ENCODE measurements at regions not wholly inside any gene's neighbourhood (a gene's known extent, or its start where the extent isn't known, plus 50 kb on each side); places are given as distances from the start of the nearest gene placed in this dataset.

GRCh38 chr18:51603551-51603950 is 406.1 kb upstream of the MEX3C start:
- DNase-seq = no peak
- POLR2A ChIA-PET = no interaction called here
- H3K36me3 ChIP-seq (ENCODE audit: insufficient read depth, low read length) = no peaks in the 10 kb centered on the region
- no peak overlapping the region for H3K27ac ChIP-seq (ENCODE audit: low read depth, low read length)
- no peaks in the 10 kb centered on the region for H3K4me1 ChIP-seq (ENCODE audit: insufficient read depth, low read length)
- CTCF ChIA-PET = no interaction called here
- no peak overlapping the region for H3K4me3 ChIP-seq (ENCODE audit: low read length)
- H3K36me3 Mint-ChIP-seq = no peaks in the 10 kb centered on the region
- H3K27me3 ChIP-seq (ENCODE audit: insufficient read depth, low read length, poor library complexity, severe bottlenecking) = no peaks in the 10 kb centered on the region
- peaks cover 0 to 4% of the 10 kb centered on the region in 2 donors for H3K27me3 Mint-ChIP-seq
- no peaks in the 10 kb centered on the region for H3K4me1 Mint-ChIP-seq
- H3K27ac Mint-ChIP-seq = no peak overlapping the region
- peaks cover 0 to 4% (median 0%) of the 10 kb centered on the region in 5 donors for H3K9me3 Mint-ChIP-seq
- no peaks in the 10 kb centered on the region for H3K9me3 ChIP-seq (ENCODE audit: low read length)
- H3K4me3 Mint-ChIP-seq = no peak overlapping the region

GRCh38 chr18:51610481-51610880 is 413.0 kb upstream of the MEX3C start:
- ChIA-PET POLR2A (no interaction called here), CTCF (no interaction called here)
- Histone ChIP-seq H3K4me1 (ENCODE audit: insufficient read depth, low read length) (no peaks in the 10 kb centered on the region), H3K4me3 (ENCODE audit: low read length) (no peak overlapping the region), H3K9me3 (ENCODE audit: low read length) (no peaks in the 10 kb centered on the region), H3K27me3 (ENCODE audit: insufficient read depth, low read length, poor library complexity, severe bottlenecking) (no peaks in the 10 kb centered on the region), H3K27ac (ENCODE audit: low read depth, low read length) (no peak overlapping the region), H3K36me3 (ENCODE audit: insufficient read depth, low read length) (no peaks in the 10 kb centered on the region)
- no peak for DNase-seq
- Mint-ChIP-seq H3K4me1 (no peaks in the 10 kb centered on the region), H3K4me3 (no peak overlapping the region), H3K9me3 (peaks cover 0 to under 1% (median 0%) of the 10 kb centered on the region in 5 donors), H3K36me3 (no peaks in the 10 kb centered on the region), H3K27ac (no peak overlapping the region), H3K27me3 (peaks cover under 1 to 3% of the 10 kb centered on the region in 2 donors)

- no peaks in the 10 kb centered on the region for H3K4me1 Mint-ChIP-seq
- ChIA-PET CTCF (no interaction called here), POLR2A (no interaction called here)
- peaks cover 0 to 4% (median 0%) of the 10 kb centered on the region in 5 donors for H3K9me3 Mint-ChIP-seq
- H3K4me3 ChIP-seq (ENCODE audit: low read length) = no peak overlapping the region
- no peak for DNase-seq
- H3K36me3 Mint-ChIP-seq = no peaks in the 10 kb centered on the region
- no peaks in the 10 kb centered on the region for H3K9me3 ChIP-seq (ENCODE audit: low read length)
- peaks cover 4% of the 10 kb centered on the region in 2 donors for H3K27me3 Mint-ChIP-seq
- no peaks in the 10 kb centered on the region for H3K36me3 ChIP-seq (ENCODE audit: insufficient read depth, low read length)
- no peaks in the 10 kb centered on the region for H3K27me3 ChIP-seq (ENCODE audit: insufficient read depth, low read length, poor library complexity, severe bottlenecking)
- H3K4me1 ChIP-seq (ENCODE audit: insufficient read depth, low read length) = no peaks in the 10 kb centered on the region
- no peak overlapping the region for H3K27ac ChIP-seq (ENCODE audit: low read depth, low read length)
- no peak overlapping the region for H3K4me3 Mint-ChIP-seq
- no peak overlapping the region for H3K27ac Mint-ChIP-seq
Observed at GRCh38 chr18:51611326-51611725, 413.8 kb upstream of the MEX3C start.

GRCh38 chr18:51614033-51614432 is 416.6 kb upstream of the MEX3C start:
- H3K27me3 Mint-ChIP-seq = peaks cover 4% of the 10 kb centered on the region in 2 donors

GRCh38 chr18:51614967-51615571 is 417.6 kb upstream of the MEX3C start:
- Mint-ChIP-seq H3K9me3 (peaks cover 0 to 4% (median 0%) of the 10 kb centered on the region in 5 donors), H3K36me3 (no peaks in the 10 kb centered on the region), H3K4me3 (no peak overlapping the region), H3K4me1 (no peaks in the 10 kb centered on the region), H3K27me3 (peaks cover 1 to 4% of the 10 kb centered on the region in 2 donors), H3K27ac (no peak overlapping the region)
- no peaks in the 10 kb centered on the region for H3K9me3 ChIP-seq (ENCODE audit: low read length)
- no peaks in the 10 kb centered on the region for H3K4me1 ChIP-seq (ENCODE audit: insufficient read depth, low read length)
- H3K4me3 ChIP-seq (ENCODE audit: low read length) = no peak overlapping the region
- DNase-seq = no peak
- H3K27me3 ChIP-seq (ENCODE audit: insufficient read depth, low read length, poor library complexity, severe bottlenecking) = no peaks in the 10 kb centered on the region
- H3K36me3 ChIP-seq (ENCODE audit: insufficient read depth, low read length) = no peaks in the 10 kb centered on the region
- no peak overlapping the region for H3K27ac ChIP-seq (ENCODE audit: low read depth, low read length)
- ChIA-PET CTCF (no interaction called here), POLR2A (no interaction called here)

More at GRCh38 chr18:51614033-51614432, 416.6 kb upstream of the MEX3C start:
- no peak overlapping the region for H3K27ac Mint-ChIP-seq
- no peaks in the 10 kb centered on the region for H3K4me1 Mint-ChIP-seq
- CTCF ChIA-PET = no interaction called here
- no peaks in the 10 kb centered on the region for H3K36me3 Mint-ChIP-seq
- Histone ChIP-seq H3K4me3 (ENCODE audit: low read length) (no peak overlapping the region), H3K4me1 (ENCODE audit: insufficient read depth, low read length) (no peaks in the 10 kb centered on the region), H3K36me3 (ENCODE audit: insufficient read depth, low read length) (no peaks in the 10 kb centered on the region), H3K27me3 (ENCODE audit: insufficient read depth, low read length, poor library complexity, severe bottlenecking) (no peaks in the 10 kb centered on the region), H3K9me3 (ENCODE audit: low read length) (no peaks in the 10 kb centered on the region), H3K27ac (ENCODE audit: low read depth, low read length) (no peak overlapping the region)
- peaks cover 0 to 4% (median 0%) of the 10 kb centered on the region in 5 donors for H3K9me3 Mint-ChIP-seq
- no peak for DNase-seq
- H3K4me3 Mint-ChIP-seq = no peak overlapping the region
- POLR2A ChIA-PET = no interaction called here

- H3K36me3 Mint-ChIP-seq = no peaks in the 10 kb centered on the region
- H3K9me3 Mint-ChIP-seq = peaks cover 0 to 4% (median 0%) of the 10 kb centered on the region in 5 donors
- H3K27ac Mint-ChIP-seq = no peak overlapping the region
- H3K4me3 Mint-ChIP-seq = no peak overlapping the region
- ChIA-PET CTCF (no interaction called here), POLR2A (no interaction called here)
- no peaks in the 10 kb centered on the region for H3K9me3 ChIP-seq (ENCODE audit: low read length)
- H3K4me1 ChIP-seq (ENCODE audit: insufficient read depth, low read length) = no peaks in the 10 kb centered on the region
- no peak overlapping the region for H3K27ac ChIP-seq (ENCODE audit: low read depth, low read length)
- no peaks in the 10 kb centered on the region for H3K36me3 ChIP-seq (ENCODE audit: insufficient read depth, low read length)
- no peak for DNase-seq
- peaks cover 7 to 9% of the 10 kb centered on the region in 2 donors for H3K27me3 Mint-ChIP-seq
- no peak overlapping the region for H3K4me3 ChIP-seq (ENCODE audit: low read length)
- no peaks in the 10 kb centered on the region for H3K27me3 ChIP-seq (ENCODE audit: insufficient read depth, low read length, poor library complexity, severe bottlenecking)
- no peaks in the 10 kb centered on the region for H3K4me1 Mint-ChIP-seq
Observed at GRCh38 chr18:51617167-51617566, 419.7 kb upstream of the MEX3C start.

GRCh38 chr18:51617572-51618260 is 420.2 kb upstream of the MEX3C start:
- CTCF ChIA-PET = no interaction called here
- Mint-ChIP-seq H3K4me1 (no peaks in the 10 kb centered on the region), H3K27ac (no peak overlapping the region)

GRCh38 chr18:51619283-51619682 is 421.8 kb upstream of the MEX3C start:
- Histone ChIP-seq H3K27ac (ENCODE audit: low read depth, low read length) (no peak overlapping the region), H3K36me3 (ENCODE audit: insufficient read depth, low read length) (no peaks in the 10 kb centered on the region), H3K4me1 (ENCODE audit: insufficient read depth, low read length) (no peaks in the 10 kb centered on the region), H3K4me3 (ENCODE audit: low read length) (no peak overlapping the region), H3K27me3 (ENCODE audit: insufficient read depth, low read length, poor library complexity, severe bottlenecking) (no peaks in the 10 kb centered on the region), H3K9me3 (ENCODE audit: low read length) (no peaks in the 10 kb centered on the region)
- no peak for DNase-seq
- no peaks in the 10 kb centered on the region for H3K4me1 Mint-ChIP-seq
- H3K4me3 Mint-ChIP-seq = no peak overlapping the region
- CTCF ChIA-PET = no interaction called here
- H3K27me3 Mint-ChIP-seq = peaks cover 13% of the 10 kb centered on the region in 2 donors
- peaks cover 0 to 4% (median 0%) of the 10 kb centered on the region in 5 donors for H3K9me3 Mint-ChIP-seq
- no peak overlapping the region for H3K27ac Mint-ChIP-seq
- POLR2A ChIA-PET = no interaction called here
- H3K36me3 Mint-ChIP-seq = no peaks in the 10 kb centered on the region

More at GRCh38 chr18:51617572-51618260, 420.2 kb upstream of the MEX3C start:
- Histone ChIP-seq H3K9me3 (ENCODE audit: low read length) (no peaks in the 10 kb centered on the region), H3K27ac (ENCODE audit: low read depth, low read length) (no peak overlapping the region), H3K4me3 (ENCODE audit: low read length) (no peak overlapping the region), H3K36me3 (ENCODE audit: insufficient read depth, low read length) (no peaks in the 10 kb centered on the region), H3K4me1 (ENCODE audit: insufficient read depth, low read length) (no peaks in the 10 kb centered on the region), H3K27me3 (ENCODE audit: insufficient read depth, low read length, poor library complexity, severe bottlenecking) (no peaks in the 10 kb centered on the region)
- POLR2A ChIA-PET = no interaction called here
- Mint-ChIP-seq H3K36me3 (no peaks in the 10 kb centered on the region), H3K4me3 (no peak overlapping the region), H3K27me3 (peaks cover 9 to 13% of the 10 kb centered on the region in 2 donors), H3K9me3 (peaks cover 0 to 4% (median 0%) of the 10 kb centered on the region in 5 donors)
- no peak for DNase-seq
